IMR-90 (cell line): ENCODE measurements at regions not wholly inside any gene's neighbourhood (a gene's known extent, or its start where the extent isn't known, plus 50 kb on each side); places are given as distances from the start of the nearest gene placed in this dataset.
"Not testable (repeated sequence)": the region's sequence is repeated elsewhere in the genome, so short reads cannot be mapped to it uniquely, and the experiment has no call there.

ENCODE experiments used
- ATAC-seq: fragments of 200-7000 bp; cut with Tn5 transposase; 2 replicates; pipeline ENCODE4 v1.9.1; 2020; ENCODE audit warnings: low read depth, mild to moderate bottlenecking, moderate library complexity
- BruUV-seq: library from RNA; stranded (reverse); fragments of 400-500 nt; replicated peaks from 2 replicates; lab custom pipeline; 2021; lab: Mats Ljungman, UMichigan
- CTCF ChIA-PET: fragments of 300-600 bp; formaldehyde crosslinking; extraction: SDS; loops from one replicate; lab custom pipeline; 2021; ENCODE audit warnings: antibody characterized with exemption; lab: Yijun Ruan, JAX
- POLR2A ChIA-PET: fragments of 300-600 bp; sonication (Branson Sonifier 250); formaldehyde crosslinking; loops from one replicate; lab custom pipeline; 2022; ENCODE audit warnings: antibody characterized with exemption; ENCODE audit not compliant: unreplicated experiment; lab: Charles Lee
- DNase-seq: peaks from one replicate; pipeline ENCODE4 v3.0.0; 2013
- H2AFZ ChIP-seq: replicated peaks from 2 replicates; pipeline ENCODE3; 2013; ENCODE audit warnings: low read length, mild to moderate bottlenecking; ENCODE audit not compliant: poor library complexity
- H2AK5ac ChIP-seq: 2 replicates; pipeline ENCODE4 v1.6.1; 2013; ENCODE audit warnings: low read depth, low read length, inconsistent platforms
- H2AK9ac ChIP-seq: replicated peaks from 2 replicates; pipeline ENCODE3; 2013; ENCODE audit warnings: mild to moderate bottlenecking, low read depth, low read length, moderate library complexity; ENCODE audit not compliant: poor library complexity
- H2BK120ac ChIP-seq: 2 replicates; pipeline ENCODE4 v1.6.1; 2013; ENCODE audit warnings: low read depth, low read length, inconsistent platforms
- H2BK15ac ChIP-seq: 3 replicates; pipeline ENCODE4 v1.6.1; 2013; ENCODE audit warnings: low read depth, low read length, inconsistent platforms
- H2BK20ac ChIP-seq: 2 replicates; pipeline ENCODE4 v1.6.1; 2013; ENCODE audit warnings: low read depth, mild to moderate bottlenecking, inconsistent platforms, low read length, moderate library complexity
- H2BK5ac ChIP-seq: 2 replicates; pipeline ENCODE4 v1.6.1; 2013; ENCODE audit warnings: mild to moderate bottlenecking, low read depth, low read length, inconsistent platforms; ENCODE audit not compliant: poor library complexity, severe bottlenecking
- H3K14ac ChIP-seq: replicated peaks from 2 replicates; pipeline ENCODE4 v1.6.1; 2013; ENCODE audit warnings: low read depth, low read length, inconsistent platforms
- H3K18ac ChIP-seq: 2 replicates; pipeline ENCODE4 v1.6.1; 2013; ENCODE audit warnings: low read depth, low read length, control low read depth
- H3K23ac ChIP-seq: 2 replicates; pipeline ENCODE4 v1.6.1; 2013; ENCODE audit warnings: low read depth, low read length, inconsistent platforms
- H3K27ac ChIP-seq: 2 replicates; pipeline ENCODE4 v1.5.1; 2013; ENCODE audit warnings: mild to moderate bottlenecking, control low read depth, low read length; ENCODE audit not compliant: insufficient read depth
- H3K27me3 ChIP-seq: 2 replicates; pipeline ENCODE4 v1.6.1; 2013; ENCODE audit warnings: low read length; ENCODE audit not compliant: control insufficient read depth, insufficient read depth
- H3K36me3 ChIP-seq: 2 replicates; pipeline ENCODE4 v1.6.1; 2013; ENCODE audit warnings: low read length, mixed read lengths; ENCODE audit not compliant: control insufficient read depth, insufficient read depth
- H3K4ac ChIP-seq: 2 replicates; pipeline ENCODE4 v1.6.1; 2013; ENCODE audit warnings: low read depth, low read length, inconsistent platforms
- H3K4me1 ChIP-seq: 2 replicates; pipeline ENCODE4 v1.6.1; 2013; ENCODE audit warnings: low read length, mixed read lengths; ENCODE audit not compliant: control insufficient read depth, insufficient read depth
- H3K4me2 ChIP-seq: 2 replicates; pipeline ENCODE4 v1.6.1; 2013; ENCODE audit warnings: low read depth, mild to moderate bottlenecking, control low read depth, low read length, moderate library complexity
- H3K4me3 ChIP-seq: 2 replicates; pipeline ENCODE4 v1.5.1; 2013; ENCODE audit warnings: low read depth, mild to moderate bottlenecking, control low read depth, low read length, moderate library complexity; ENCODE audit not compliant: insufficient read depth
- H3K56ac ChIP-seq: 2 replicates; pipeline ENCODE4 v1.6.1; 2013; ENCODE audit warnings: low read length, inconsistent platforms; ENCODE audit not compliant: insufficient read depth; ENCODE audit errors: extremely low read depth
- H3K79me1 ChIP-seq, 2 experiments: 2 replicates each; pipeline ENCODE4 v1.6.1; 2013; ENCODE audit warnings: low read length in 2 of 2, inconsistent platforms in 1 of 2, low read depth in 1 of 2
- H3K9ac ChIP-seq: 2 replicates; pipeline ENCODE4 v1.6.1; 2013; ENCODE audit warnings: low read depth, low read length, control low read depth
- H3K9me1 ChIP-seq: 2 replicates; pipeline ENCODE4 v1.6.1; 2013; ENCODE audit warnings: low read length, inconsistent platforms; ENCODE audit not compliant: insufficient read depth
- H3K9me3 ChIP-seq: 2 replicates; pipeline ENCODE4 v1.6.1; 2013; ENCODE audit warnings: low read length; ENCODE audit not compliant: control insufficient read depth, insufficient read depth
- H4K20me1 ChIP-seq: 2 replicates; pipeline ENCODE4 v1.6.1; 2013; ENCODE audit warnings: low read length, inconsistent platforms; ENCODE audit not compliant: insufficient read depth
- H4K5ac ChIP-seq: 2 replicates; pipeline ENCODE4 v1.6.1; 2013; ENCODE audit warnings: mild to moderate bottlenecking, low read depth, low read length, control low read depth
- H4K8ac ChIP-seq, 2 experiments: 2 replicates each; pipeline ENCODE4 v1.6.1; 2013; ENCODE audit warnings: low read depth in 2 of 2, low read length in 2 of 2, control low read depth in 1 of 2, inconsistent platforms in 1 of 2
- H4K91ac ChIP-seq: 2 replicates; pipeline ENCODE4 v1.6.1; 2013; ENCODE audit warnings: low read depth, low read length, inconsistent platforms; ENCODE audit not compliant: insufficient read depth
- WGBS, 2 experiments: methylation state at CpG; one replicate each; pipeline versions ENCODE4 v1.1.5 to v1.1.7; 2013; ENCODE audit warnings: missing lambda C conversion rate in 2 of 2; ENCODE audit not compliant: insufficient read length in 1 of 2; ENCODE audit errors: extremely low coverage in 2 of 2; 5-methylcytosine and 5-hydroxymethylcytosine counted together
- dilution Hi-C: fragments of 300-500 bp; cut with HindIII; formaldehyde crosslinking; loops from one replicate; pipeline ENCODE4 v1.14.3; 2018; ENCODE audit warnings: low sequenced_read_pairs; ENCODE audit not compliant: unreplicated experiment
- in situ Hi-C: fragments of 300-500 bp; cut with MboI; formaldehyde crosslinking; loops from 3 replicates; pipeline ENCODE4 v1.14.3; 2019; ENCODE audit warnings: low sequenced_read_pairs, inconsistent platforms, mixed read lengths
- intact Hi-C: fragments of 100-400 bp; cut with micrococcal nuclease; formaldehyde crosslinking; loops from 2 replicates; pipeline ENCODE4 v1.10.0; 2022

DNA sequence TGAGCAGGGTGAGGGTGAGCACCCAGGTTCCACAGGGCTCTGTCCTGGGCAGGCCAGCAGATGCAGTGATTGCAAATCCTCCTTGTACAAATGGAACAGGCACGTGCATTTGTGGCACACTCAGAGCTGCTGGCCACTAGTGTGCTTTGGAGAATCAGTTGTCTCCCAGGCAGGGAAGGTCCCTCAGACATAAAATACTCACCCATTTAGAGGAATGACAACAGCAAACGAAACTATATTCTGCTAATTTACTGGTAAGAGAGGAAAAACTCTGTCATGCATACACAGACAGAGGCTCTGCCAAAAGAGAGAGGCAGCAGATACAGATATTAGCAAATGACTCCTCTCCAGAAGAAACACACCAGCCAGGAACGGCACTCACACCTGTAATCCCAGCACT, 116.5 kb upstream of the PLGLB2 start:
- H4K91ac ChIP-seq, H2AFZ ChIP-seq, H2BK5ac ChIP-seq, H3K79me1 ChIP-seq, H4K5ac ChIP-seq, H3K4me1 ChIP-seq, dilution Hi-C loops, H4K8ac ChIP-seq, H3K14ac ChIP-seq, H3K27ac ChIP-seq, H3K4ac ChIP-seq, H3K18ac ChIP-seq, H3K9me1 ChIP-seq, H3K9me3 ChIP-seq, H3K36me3 ChIP-seq, H3K27me3 ChIP-seq, H2BK15ac ChIP-seq, H2BK120ac ChIP-seq, H3K4me3 ChIP-seq, H3K4me2 ChIP-seq, ATAC-seq, BruUV-seq, in situ Hi-C loops, H2AK9ac ChIP-seq, H3K23ac ChIP-seq, H2BK20ac ChIP-seq, H3K56ac ChIP-seq, H4K20me1 ChIP-seq, POLR2A ChIA-PET, intact Hi-C loops, DNase-seq, H2AK5ac ChIP-seq, H3K9ac ChIP-seq, CTCF ChIA-PET: not testable (repeated sequence)
- no CpG with 5 or more reads among the region's 3 CpGs for WGBS, 2 experiments

DNA sequence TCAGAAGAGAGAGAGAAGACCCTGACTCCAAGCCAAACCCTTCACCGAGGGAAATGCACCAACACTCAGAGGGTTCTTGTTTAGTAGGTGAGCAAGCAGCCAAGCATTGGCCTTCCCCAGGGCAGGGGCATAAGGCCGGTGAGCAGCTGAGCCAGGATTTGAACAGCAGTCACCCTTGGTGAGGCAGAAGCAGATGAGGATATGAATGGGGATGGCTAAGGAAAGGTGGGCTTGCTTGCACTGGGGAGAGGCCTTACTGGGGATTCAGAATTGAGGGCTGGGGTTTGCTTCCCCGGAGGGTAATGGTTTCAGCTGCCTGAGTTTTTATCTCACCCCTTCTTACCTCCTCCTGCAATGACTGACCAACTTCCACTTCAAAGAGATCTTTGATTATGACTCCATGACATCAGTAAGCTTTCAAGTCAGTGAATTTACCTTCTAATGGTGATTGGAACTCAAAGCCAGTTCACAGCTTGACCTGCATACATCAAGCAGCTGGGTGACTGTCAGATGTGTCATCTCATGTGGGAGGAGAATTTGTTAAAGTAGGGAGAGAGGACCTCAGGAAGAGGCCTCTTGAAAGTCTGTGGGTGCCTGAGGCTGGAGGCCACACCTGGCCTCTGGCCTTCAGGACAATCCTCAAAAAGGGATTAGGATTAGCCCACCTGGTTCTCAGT, 114.5 kb upstream of the PLGLB2 start:
- H3K27me3 ChIP-seq, H3K9me3 ChIP-seq, H2AK5ac ChIP-seq, H4K8ac ChIP-seq, H2AK9ac ChIP-seq, in situ Hi-C loops, DNase-seq, H3K23ac ChIP-seq, H3K14ac ChIP-seq, H3K4ac ChIP-seq, CTCF ChIA-PET, H3K56ac ChIP-seq, H2AFZ ChIP-seq, intact Hi-C loops, ATAC-seq, H3K9me1 ChIP-seq, H2BK120ac ChIP-seq, H3K9ac ChIP-seq, H3K36me3 ChIP-seq, BruUV-seq, H3K4me2 ChIP-seq, POLR2A ChIA-PET, H3K27ac ChIP-seq, H4K20me1 ChIP-seq, H4K91ac ChIP-seq, H3K18ac ChIP-seq, H2BK5ac ChIP-seq, H2BK20ac ChIP-seq, H2BK15ac ChIP-seq, dilution Hi-C loops, H3K4me1 ChIP-seq, H4K5ac ChIP-seq, H3K4me3 ChIP-seq, H3K79me1 ChIP-seq: not testable (repeated sequence)
- no CpG with 5 or more reads among the region's 3 CpGs for WGBS, 2 experiments
